ENCODE measurements at regions not wholly inside any gene's neighbourhood (a gene's known extent, or its start where the extent isn't known, plus 50 kb on each side); places are given as distances from the start of the nearest gene placed in this dataset.

- Mint-ChIP-seq H3K4me3 (no peak overlapping the region), H3K4me1 (no peaks in the 10 kb centered on the region), H3K27me3 (peaks cover 4% of the 10 kb centered on the region), H3K9me3 (no peaks in the 10 kb centered on the region), H3K27ac (no peak overlapping the region), H3K36me3 (ENCODE audit: low read depth) (no peaks in the 10 kb centered on the region)
- no peak for DNase-seq
- ChIA-PET CTCF (no interaction called here), POLR2A (no interaction called here)
- no peak for TF ChIP-seq CTCF (IDR thresholded peaks at IDR 0.05)
- no peak for ATAC-seq (ENCODE audit: low read depth)
- intact Hi-C loops (cut with micrococcal nuclease) = no loop called here
These were observed 62.5 kb downstream of the CEBPB start for GRCh38 chr20:50253101-50253500.

- H3K27me3 Mint-ChIP-seq = peaks cover 4% of the 10 kb centered on the region
- no peak overlapping the region for H3K4me3 Mint-ChIP-seq
- ATAC-seq (ENCODE audit: low read depth) = no peak
- no peaks in the 10 kb centered on the region for H3K36me3 Mint-ChIP-seq (ENCODE audit: low read depth)
- H3K9me3 Mint-ChIP-seq = no peaks in the 10 kb centered on the region
- DNase-seq = no peak
- H3K4me1 Mint-ChIP-seq = no peaks in the 10 kb centered on the region
- ChIA-PET CTCF (no interaction called here), POLR2A (interaction anchor here (0.6 kb wide), 1 partner anchor 62 kb away, joined by 6 read pairs; no protein-coding TSS in a partner anchor)
- no peak overlapping the region for H3K27ac Mint-ChIP-seq
- no peak for TF ChIP-seq CTCF (IDR thresholded peaks at IDR 0.05)
- intact Hi-C loops (cut with micrococcal nuclease) = no loop called here
These were observed 63.9 kb downstream of the CEBPB start for GRCh38 chr20:50254466-50255079.

GRCh38 chr20:50256577-50256976 is 65.9 kb downstream of the CEBPB start:
- DNase-seq (no peak), ATAC-seq (ENCODE audit: low read depth) (no peak)
- Mint-ChIP-seq H3K27me3 (peaks cover 7% of the 10 kb centered on the region), H3K9me3 (no peaks in the 10 kb centered on the region), H3K27ac (no peak overlapping the region), H3K36me3 (ENCODE audit: low read depth) (no peaks in the 10 kb centered on the region), H3K4me3 (no peak overlapping the region), H3K4me1 (peaks cover 1% of the 10 kb centered on the region)
- TF ChIP-seq CTCF (IDR thresholded peaks at IDR 0.05) = no peak
- intact Hi-C loops (cut with micrococcal nuclease) = no loop called here
- ChIA-PET CTCF (no interaction called here), POLR2A (no interaction called here)

- no peak overlapping the region for H3K27ac Mint-ChIP-seq
- no peaks in the 10 kb centered on the region for H3K9me3 Mint-ChIP-seq
- POLR2A ChIA-PET = no interaction called here
- H3K4me3 Mint-ChIP-seq = no peak overlapping the region
- H3K4me1 Mint-ChIP-seq = peaks cover 1% of the 10 kb centered on the region
- no peaks in the 10 kb centered on the region for H3K36me3 Mint-ChIP-seq (ENCODE audit: low read depth)
- DNase-seq = no peak
- H3K27me3 Mint-ChIP-seq = peaks cover 3% of the 10 kb centered on the region
- TF ChIP-seq CTCF (IDR thresholded peaks at IDR 0.05) = no peak
- CTCF ChIA-PET = no interaction called here
- no peak for ATAC-seq (ENCODE audit: low read depth)
- intact Hi-C loops (cut with micrococcal nuclease) = no loop called here
These were observed 67.2 kb downstream of the CEBPB start for GRCh38 chr20:50257860-50258259.

- Mint-ChIP-seq H3K4me1 (peaks cover 1% of the 10 kb centered on the region), H3K4me3 (no peak overlapping the region), H3K36me3 (ENCODE audit: low read depth) (no peaks in the 10 kb centered on the region), H3K27ac (no peak overlapping the region), H3K27me3 (peaks cover 3% of the 10 kb centered on the region), H3K9me3 (no peaks in the 10 kb centered on the region)
- TF ChIP-seq CTCF (IDR thresholded peaks at IDR 0.05) = no peak
- ChIA-PET POLR2A (no interaction called here), CTCF (no interaction called here)
- no peak for ATAC-seq (ENCODE audit: low read depth)
- intact Hi-C loops (cut with micrococcal nuclease) = no loop called here
- DNase-seq = no peak
These were observed 68.3 kb downstream of the CEBPB start for GRCh38 chr20:50258790-50259483.

Data from activated B cell treated with CpG ODN at 0.5 μM for 24 hours (primary cell).